Left cardiac atrium (tissue), 4 donors: ENCODE measurements at regions not wholly inside any gene's neighbourhood (a gene's known extent, or its start where the extent isn't known, plus 50 kb on each side); places are given as distances from the start of the nearest gene placed in this dataset.
"Not testable (repeated sequence)": the region's sequence is repeated elsewhere in the genome, so short reads cannot be mapped to it uniquely, and the experiment has no call there.

ENCODE experiments used
- ATAC-seq, 2 donors: fragments of 200-7000 bp; cut with Tn5 transposase; one replicate each; pipeline ENCODE4 v1.9.1; 2020; ENCODE audit warnings: mild to moderate bottlenecking in 2 of 2, moderate library complexity in 2 of 2
- DNase-seq: peaks from one replicate; pipeline ENCODE4 v3.0.0-alpha.2; 2020
- intact Hi-C, 2 donors: fragments of 100-400 bp; cut with DNase I; formaldehyde crosslinking; loops; one replicate each; pipeline versions ENCODE4 v1.14.1 to v1.15.1; 2022 to 2023
- donor health status: DM: no; HTN: yes; CAD: no.
- donor health status: DM: no; HTN: yes; CAD: no; lungs with severe emphysema.
- donor health status: DM: yes; HTN: yes; CAD: no.
- donor health status: Dilated cardiomyopathy.

GRCh38 chr1:172931761-172932160 is 119.0 kb downstream of the TNFSF18 start:
- no peak for DNase-seq
- ATAC-seq = no peak
- intact Hi-C loops = no loop called here

GRCh38 chr1:172932981-172933380 is 117.8 kb downstream of the TNFSF18 start:
- intact Hi-C loops = no loop called here
- ATAC-seq = no peak
- no peak for DNase-seq

- ATAC-seq = no peak
- DNase-seq = no peak
- intact Hi-C loops = no loop called here
These were observed 116.4 kb downstream of the TNFSF18 start for GRCh38 chr1:172934417-172934762.

- intact Hi-C loops = no loop called here
- DNase-seq (no peak), ATAC-seq (no peak)
These were observed 115.6 kb downstream of the TNFSF18 start for GRCh38 chr1:172935062-172935592.

- DNase-seq (no peak), ATAC-seq (no peak)
- intact Hi-C loops = no loop called here
These were observed 114.6 kb downstream of the TNFSF18 start for GRCh38 chr1:172936088-172936645.

- intact Hi-C loops = no loop called here
- no peak for ATAC-seq
- no peak for DNase-seq
These were observed 112.1 kb downstream of the TNFSF18 start for GRCh38 chr1:172938681-172939080.

GRCh38 chr1:172939475-172939874 is 111.3 kb downstream of the TNFSF18 start:
- intact Hi-C loops = no loop called here
- no peak for ATAC-seq
- no peak for DNase-seq

- no peak for DNase-seq
- ATAC-seq = no peak
- intact Hi-C loops = no loop called here
These were observed 110.4 kb downstream of the TNFSF18 start for GRCh38 chr1:172940174-172940855.

- DNase-seq = no peak
- intact Hi-C loops = no loop called here
- ATAC-seq = no peak
These were observed 109.3 kb downstream of the TNFSF18 start for GRCh38 chr1:172941471-172941870.

- DNase-seq (no peak), ATAC-seq (no peak)
- intact Hi-C loops = no loop called here
These were observed 108.8 kb downstream of the TNFSF18 start for GRCh38 chr1:172941945-172942344.

- DNase-seq, intact Hi-C loops, ATAC-seq: not testable (repeated sequence)
These were observed 107.6 kb downstream of the TNFSF18 start for GRCh38 chr1:172943138-172943537.

GRCh38 chr1:172944931-172945330 is 105.8 kb downstream of the TNFSF18 start:
- intact Hi-C loops = no loop called here
- DNase-seq (no peak), ATAC-seq (no peak)

- DNase-seq (no peak), ATAC-seq (no peak)
- intact Hi-C loops = no loop called here
These were observed 103.8 kb downstream of the TNFSF18 start for GRCh38 chr1:172946814-172947507.

GRCh38 chr1:172948457-172948856 is 102.3 kb downstream of the TNFSF18 start:
- intact Hi-C loops = no loop called here
- no peak for DNase-seq
- ATAC-seq = peak in 1 of 2 donors; percentile 34

GRCh38 chr1:172949096-172949495 is 101.6 kb downstream of the TNFSF18 start:
- DNase-seq (no peak), ATAC-seq (no peak)
- intact Hi-C loops = no loop called here

- intact Hi-C loops = no loop called here
- DNase-seq (no peak), ATAC-seq (no peak)
These were observed 100.2 kb downstream of the TNFSF18 start for GRCh38 chr1:172950528-172950927.

- ATAC-seq (peak in 1 of 2 donors; percentile 87), DNase-seq (no peak)
- intact Hi-C loops = no loop called here
These were observed 98.9 kb downstream of the TNFSF18 start for GRCh38 chr1:172951730-172952365.

- DNase-seq = no peak
- intact Hi-C loops = no loop called here
- no peak for ATAC-seq
These were observed 98.2 kb downstream of the TNFSF18 start for GRCh38 chr1:172952516-172952915.

- DNase-seq (no peak), ATAC-seq (no peak)
- intact Hi-C loops = no loop called here
These were observed 96.1 kb downstream of the TNFSF18 start for GRCh38 chr1:172954476-172955150.
